HL-60 (cell line): ENCODE measurements at regions not wholly inside any gene's neighbourhood (a gene's known extent, or its start where the extent isn't known, plus 50 kb on each side); places are given as distances from the start of the nearest gene placed in this dataset.

Experiments
- DNase-seq, 2 experiments: peaks; one replicate each; pipeline ENCODE4 v3.0.0-alpha.2; 2010 to 2020; ENCODE audit warnings: low read depth in 1 of 2, low spot score in 1 of 2
- H3K27ac ChIP-seq: fragments of 250-450 bp; sonication (Bioruptor Pico); replicated peaks from 2 replicates; pipeline ENCODE4 v1.5.1; 2020; ENCODE audit warnings: mild to moderate bottlenecking, moderate library complexity
- H3K27me3 ChIP-seq: fragments of 250-450 bp; sonication (Bioruptor Pico); 2 replicates; pipeline ENCODE4 v1.5.1; 2021; ENCODE audit warnings: mild to moderate bottlenecking, moderate library complexity; ENCODE audit not compliant: insufficient read depth, poor library complexity, severe bottlenecking
- H3K4me3 ChIP-seq: replicated peaks from 2 replicates; pipeline ENCODE4 v1.5.1; 2011; ENCODE audit warnings: mild to moderate bottlenecking, control low read depth, low read length; ENCODE audit not compliant: insufficient read depth
- GABPA ChIP-seq: IDR thresholded peaks from 2 replicates; pipeline ENCODE4 v1.6.1; 2012; ENCODE audit warnings: low read depth
- POLR2AphosphoS5 ChIP-seq: IDR thresholded peaks from 2 replicates; pipeline ENCODE4 v1.6.1; 2012; ENCODE audit warnings: low read depth
- REST ChIP-seq: IDR thresholded peaks from 2 replicates; pipeline ENCODE4 v1.6.1; 2012; ENCODE audit warnings: low read depth; ENCODE audit not compliant: insufficient replicate concordance
- SPI1 ChIP-seq: IDR thresholded peaks from 2 replicates; pipeline ENCODE4 v1.6.1; 2012; ENCODE audit warnings: low read depth, mild to moderate bottlenecking, borderline replicate concordance
- TF ChIP-seq, protein P1 (sequence below): IDR thresholded peaks from one replicate; pipeline ENCODE4 v1.5.1; 2011; ENCODE audit warnings: low read length, control low read depth, inconsistent platforms; ENCODE audit not compliant: insufficient read depth

- Histone ChIP-seq H3K27ac (no peak overlapping the region), H3K27me3 (no peaks in the 10 kb centered on the region), H3K4me3 (no peak overlapping the region)
- TF ChIP-seq REST (no peak), SPI1 (no peak), GABPA (no peak), POLR2AphosphoS5 (no peak)
- TF ChIP-seq, protein P1, sequence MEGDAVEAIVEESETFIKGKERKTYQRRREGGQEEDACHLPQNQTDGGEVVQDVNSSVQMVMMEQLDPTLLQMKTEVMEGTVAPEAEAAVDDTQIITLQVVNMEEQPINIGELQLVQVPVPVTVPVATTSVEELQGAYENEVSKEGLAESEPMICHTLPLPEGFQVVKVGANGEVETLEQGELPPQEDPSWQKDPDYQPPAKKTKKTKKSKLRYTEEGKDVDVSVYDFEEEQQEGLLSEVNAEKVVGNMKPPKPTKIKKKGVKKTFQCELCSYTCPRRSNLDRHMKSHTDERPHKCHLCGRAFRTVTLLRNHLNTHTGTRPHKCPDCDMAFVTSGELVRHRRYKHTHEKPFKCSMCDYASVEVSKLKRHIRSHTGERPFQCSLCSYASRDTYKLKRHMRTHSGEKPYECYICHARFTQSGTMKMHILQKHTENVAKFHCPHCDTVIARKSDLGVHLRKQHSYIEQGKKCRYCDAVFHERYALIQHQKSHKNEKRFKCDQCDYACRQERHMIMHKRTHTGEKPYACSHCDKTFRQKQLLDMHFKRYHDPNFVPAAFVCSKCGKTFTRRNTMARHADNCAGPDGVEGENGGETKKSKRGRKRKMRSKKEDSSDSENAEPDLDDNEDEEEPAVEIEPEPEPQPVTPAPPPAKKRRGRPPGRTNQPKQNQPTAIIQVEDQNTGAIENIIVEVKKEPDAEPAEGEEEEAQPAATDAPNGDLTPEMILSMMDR = no peak
- no peak for DNase-seq
Measured at GRCh38 chr9:81244631-81245030, 444.7 kb downstream of the TLE1 start.

DNA sequence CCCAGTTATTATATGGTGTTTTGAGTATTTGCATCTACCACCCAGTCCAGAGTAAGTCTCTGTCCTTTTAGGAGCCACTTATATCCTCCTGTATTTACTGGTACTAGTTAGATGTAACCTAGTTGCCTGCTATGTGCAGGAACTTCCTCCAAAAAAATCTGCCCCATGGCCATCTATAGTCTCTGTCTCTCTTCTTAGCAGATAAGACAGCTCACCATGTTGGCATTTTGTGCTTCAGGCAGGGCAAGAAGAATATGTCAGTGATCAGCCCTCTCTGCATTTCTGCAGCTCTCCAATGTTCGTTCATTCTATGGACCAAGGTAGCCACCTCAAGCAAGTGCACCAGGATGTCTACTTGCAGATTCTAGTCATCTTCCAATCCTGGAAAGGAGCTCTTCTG lies 446.5 kb downstream of the TLE1 start:
- no peak overlapping the region for H3K4me3 ChIP-seq

DNA sequence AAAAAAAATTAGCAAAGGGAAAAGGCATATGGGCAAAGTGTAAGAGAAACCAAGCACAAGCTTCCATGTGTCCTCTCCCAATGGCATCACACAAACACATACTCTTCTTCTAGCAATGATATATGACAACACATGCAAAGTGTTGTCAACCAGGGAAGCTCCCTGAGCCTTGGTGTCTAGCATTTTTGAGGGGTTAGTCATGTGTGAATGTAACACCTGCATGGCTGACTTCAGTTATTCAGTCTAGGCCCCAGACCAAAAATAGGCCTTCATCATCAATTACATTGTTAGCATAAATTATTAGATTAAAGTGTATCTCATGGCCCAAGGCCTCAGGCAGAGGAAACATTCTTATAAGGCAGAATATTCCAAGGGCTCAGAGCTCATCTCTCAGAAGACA lies 450.0 kb downstream of the TLE1 start:
- TF ChIP-seq, protein P1 = no peak
- TF ChIP-seq POLR2AphosphoS5 = no peak
- no peak for TF ChIP-seq SPI1
- TF ChIP-seq REST = no peak
- no peak for TF ChIP-seq GABPA
- DNase-seq = no peak
- no peak overlapping the region for H3K27ac ChIP-seq

More for the DNA sequence above, 446.5 kb downstream of the TLE1 start:
- DNase-seq = no peak
- Histone ChIP-seq H3K27ac (no peak overlapping the region), H3K27me3 (no peaks in the 10 kb centered on the region)
- no peak for TF ChIP-seq GABPA
- TF ChIP-seq, protein P1 = no peak
- no peak for TF ChIP-seq SPI1
- TF ChIP-seq REST = no peak
- TF ChIP-seq POLR2AphosphoS5 = no peak

More for the DNA sequence above, 450.0 kb downstream of the TLE1 start:
- no peaks in the 10 kb centered on the region for H3K27me3 ChIP-seq
- H3K4me3 ChIP-seq = no peak overlapping the region
